HG03097 (cell line): ENCODE measurements at regions not wholly inside any gene's neighbourhood (a gene's known extent, or its start where the extent isn't known, plus 50 kb on each side); places are given as distances from the start of the nearest gene placed in this dataset.
"Not testable (repeated sequence)": the region's sequence is repeated elsewhere in the genome, so short reads cannot be mapped to it uniquely, and the experiment has no call there.

Experiments used
- ATAC-seq: cut with Tn5 transposase; IDR thresholded peaks from one replicate; pipeline ENCODE4 v1.9.1; 2021; ENCODE audit not compliant: unreplicated experiment, low FRiP score

DNA sequence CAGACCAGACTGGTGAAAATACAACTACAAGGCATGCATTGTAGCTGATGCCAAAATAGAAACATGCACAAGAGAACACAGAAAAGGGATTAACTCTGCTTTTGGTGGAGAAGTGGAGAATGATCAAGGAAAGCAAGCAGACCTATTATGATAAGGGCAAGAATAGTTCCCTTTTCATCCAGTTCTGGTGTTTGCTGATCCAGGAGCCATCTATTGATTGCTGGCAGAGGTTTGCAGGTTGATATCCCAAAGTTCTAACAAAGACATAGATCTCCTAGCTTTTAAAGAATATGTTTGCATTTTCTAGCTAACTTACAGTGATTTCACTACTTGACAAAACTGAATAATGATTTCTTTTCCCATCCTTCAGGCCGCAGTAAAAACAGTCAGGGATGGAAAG, 166.2 kb upstream of the CDKN3 start:
- no peak for ATAC-seq

DNA sequence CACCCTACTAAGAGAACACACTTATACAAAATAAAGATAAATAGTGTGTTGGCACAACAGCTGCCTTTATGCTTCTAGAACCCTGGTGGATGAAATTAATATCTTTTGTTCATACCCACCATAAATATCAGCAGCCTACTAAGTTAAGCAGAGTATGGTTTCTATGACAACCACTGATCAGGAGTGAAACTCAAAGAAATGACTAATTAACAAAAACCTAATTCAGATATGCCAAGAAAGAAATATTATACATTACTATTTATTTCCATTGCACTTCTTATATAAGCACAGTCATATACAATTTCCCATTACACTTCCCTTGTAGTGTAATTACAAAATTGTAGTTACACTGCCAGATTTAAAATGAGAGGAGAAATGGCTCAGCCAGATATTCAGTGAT, 164.1 kb upstream of the CDKN3 start:
- ATAC-seq: no peak

DNA sequence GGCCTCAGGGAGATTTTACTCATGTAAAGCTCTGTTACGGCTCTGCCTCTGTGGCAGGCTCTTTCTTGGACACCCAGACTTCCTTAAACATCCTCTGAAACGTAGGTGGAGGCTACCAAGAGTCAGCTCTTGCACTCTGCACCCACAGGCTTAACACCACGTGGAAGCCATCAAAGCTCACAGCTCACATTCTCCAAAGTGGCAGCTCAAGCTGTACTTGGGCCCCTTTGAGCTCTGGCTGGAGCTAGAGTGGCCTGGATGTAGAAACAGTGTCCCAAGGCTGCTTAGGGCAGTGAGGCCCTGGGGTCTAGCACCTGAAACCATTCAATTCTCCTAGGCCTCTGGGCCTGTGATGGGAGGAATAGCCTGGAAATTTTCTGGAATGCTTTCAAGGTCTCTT, 155.3 kb upstream of the CDKN3 start:
- no peak for ATAC-seq

DNA sequence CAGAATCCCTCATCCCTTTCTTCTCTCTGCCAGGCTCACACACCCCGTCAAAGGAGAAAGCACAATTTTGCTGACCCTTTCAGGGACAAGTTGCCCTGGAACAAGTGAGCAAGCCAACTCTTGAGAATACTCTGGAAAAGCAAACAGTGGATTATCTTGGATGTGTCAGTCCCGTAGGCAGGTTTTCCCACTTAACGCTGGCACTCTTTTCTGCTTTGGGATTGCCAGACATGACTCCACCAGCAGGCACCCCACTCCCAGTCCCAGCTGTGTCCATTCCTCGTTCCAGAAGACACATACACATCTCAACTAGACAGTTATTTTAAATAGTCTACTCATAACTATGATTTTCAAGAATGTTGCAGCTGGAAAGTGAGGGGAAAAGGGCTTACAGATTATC, 145.5 kb upstream of the CDKN3 start:
- no peak for ATAC-seq

DNA sequence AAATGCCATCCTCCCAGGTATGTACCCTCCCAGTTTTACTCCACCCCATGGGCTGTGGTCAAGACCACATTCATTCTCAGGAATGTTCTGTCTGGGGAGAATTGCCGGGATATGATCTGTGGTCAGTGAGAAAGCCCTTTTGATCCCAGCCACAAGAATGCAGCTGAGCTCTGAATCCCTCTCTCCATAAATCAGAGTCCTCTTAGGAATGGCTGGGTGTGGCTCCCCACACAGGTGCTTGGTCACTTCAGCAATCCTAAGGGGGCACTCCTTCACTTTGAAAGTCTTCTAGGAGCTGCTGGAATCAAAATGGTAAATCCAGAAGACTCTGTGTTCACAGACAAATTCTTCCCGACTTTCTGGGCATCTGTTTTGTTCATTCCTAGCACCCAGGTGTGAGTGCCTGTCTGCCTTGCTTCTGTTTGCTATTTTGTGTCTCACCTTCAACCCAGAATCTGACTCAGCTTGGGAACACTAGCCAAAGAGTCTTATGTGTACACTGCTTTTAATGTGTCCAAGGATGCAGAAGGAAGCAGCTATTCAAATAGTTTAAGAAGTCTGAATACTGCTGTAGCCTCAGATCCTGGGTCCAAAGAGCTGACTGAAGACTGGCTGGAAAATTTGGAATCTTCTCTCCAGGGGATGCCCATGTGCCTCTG, 144.6 kb upstream of the CDKN3 start:
- no peak for ATAC-seq

DNA sequence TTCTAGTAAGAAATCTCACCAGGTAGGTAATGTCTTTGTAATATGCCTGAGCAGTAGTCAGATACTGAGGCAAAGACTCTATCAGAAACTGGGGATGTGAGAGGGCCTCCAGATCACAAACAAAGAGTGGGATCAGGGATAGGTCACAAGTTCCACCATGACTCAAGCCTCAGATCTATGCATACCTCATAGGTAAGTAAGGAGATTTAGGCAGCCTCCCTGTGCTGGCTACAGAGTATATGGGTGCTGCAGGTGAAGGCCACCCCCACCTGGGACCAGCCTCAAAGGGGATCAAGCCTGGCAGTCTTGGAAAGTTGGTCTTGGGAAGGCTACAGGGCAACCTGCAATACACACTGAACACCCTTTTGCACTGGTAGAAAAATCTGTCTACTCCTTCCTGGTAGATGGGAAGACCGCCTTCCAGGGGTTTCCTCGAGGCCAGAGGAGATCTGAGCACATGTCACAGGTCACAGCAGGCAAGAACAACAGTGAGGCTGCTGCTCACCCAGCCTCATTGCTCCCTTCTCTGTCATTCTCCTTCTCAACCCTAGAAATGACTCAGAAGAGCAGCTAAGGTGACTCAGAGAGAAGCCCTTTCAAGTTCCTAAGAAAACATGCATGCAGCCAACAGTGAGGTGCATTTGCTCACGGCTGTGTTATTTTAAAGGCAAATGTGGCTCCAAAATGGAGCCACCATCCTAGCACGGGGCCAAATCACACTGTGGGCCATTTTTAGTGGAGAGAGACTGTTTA, 143.4 kb upstream of the CDKN3 start:
- ATAC-seq: no peak

DNA sequence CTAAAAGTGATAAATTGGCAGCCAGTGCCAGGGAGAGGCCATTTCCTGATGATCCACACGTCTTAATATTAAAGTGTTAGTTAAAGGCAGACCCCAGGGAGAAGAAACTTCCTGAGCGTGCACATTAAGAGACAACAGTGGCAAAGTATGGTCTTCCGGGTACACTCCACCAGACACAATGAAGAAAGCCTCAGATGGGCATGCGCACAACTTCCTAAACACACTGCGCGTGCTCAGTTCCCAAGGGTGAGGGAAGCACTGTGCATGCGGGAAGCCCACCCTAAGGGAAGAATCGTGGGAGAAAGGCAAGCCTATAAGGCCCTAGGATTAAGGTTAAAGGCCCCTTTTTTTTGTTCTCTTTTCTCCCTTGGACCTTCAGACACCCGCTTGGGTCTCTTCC, 140.7 kb upstream of the CDKN3 start:
- ATAC-seq: no peak

DNA sequence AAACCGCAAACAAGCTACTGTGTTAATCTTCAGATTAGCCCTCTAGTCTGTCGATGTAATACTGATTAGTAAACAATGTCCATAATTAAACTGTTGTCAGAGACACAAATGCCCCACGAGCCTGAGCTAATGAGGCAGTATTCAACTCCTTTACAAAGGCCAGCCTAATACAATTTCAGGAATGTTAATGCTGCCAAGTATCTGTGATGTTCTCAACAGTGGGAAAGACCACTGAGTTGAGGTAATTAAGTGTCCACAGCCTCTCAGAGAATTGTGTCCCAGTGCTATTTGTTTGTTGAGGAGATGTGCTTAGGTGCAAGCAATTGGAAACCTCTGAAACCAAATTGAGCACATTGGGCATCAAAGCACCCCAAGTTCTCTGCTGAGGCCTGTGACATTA, 139.4 kb upstream of the CDKN3 start:
- no peak for ATAC-seq

DNA sequence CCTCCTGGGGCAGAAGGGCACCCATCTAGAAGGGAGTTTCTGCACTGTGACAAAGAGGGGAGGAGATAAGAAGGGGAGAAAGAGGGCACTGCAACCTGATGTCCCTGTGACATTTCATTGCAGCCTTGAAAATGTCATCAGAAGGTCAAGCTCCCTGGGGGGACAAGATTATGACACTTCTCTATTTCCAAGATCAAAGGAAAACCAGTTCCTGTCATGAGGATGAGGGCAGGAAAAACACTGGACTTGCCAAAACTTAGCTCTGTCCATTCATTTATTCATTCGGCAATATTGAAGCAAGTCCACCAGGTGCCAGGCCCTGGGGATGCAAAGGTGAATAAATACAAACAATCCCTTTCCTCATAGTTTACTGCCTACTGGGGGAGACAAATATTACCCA, 138.4 kb upstream of the CDKN3 start:
- no peak for ATAC-seq

DNA sequence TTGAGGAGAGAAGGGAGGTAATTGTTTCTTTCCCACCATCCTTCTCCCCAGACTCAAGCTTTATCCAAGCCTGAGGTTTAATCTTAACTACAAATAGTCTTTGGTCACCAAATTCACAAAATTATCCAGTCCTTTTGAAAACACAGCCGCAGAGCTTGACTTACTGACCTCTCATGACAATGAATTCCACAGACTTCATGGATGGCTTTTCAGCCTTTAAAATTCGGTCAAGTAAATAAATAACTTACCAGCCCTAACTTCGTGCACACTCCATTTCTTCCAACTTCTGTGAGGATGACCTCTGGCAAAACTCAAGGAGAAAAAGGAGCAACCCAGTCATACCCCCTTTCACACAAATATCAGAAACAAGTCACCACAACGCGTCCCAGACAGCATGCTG, 137.0 kb upstream of the CDKN3 start:
- ATAC-seq: no peak

DNA sequence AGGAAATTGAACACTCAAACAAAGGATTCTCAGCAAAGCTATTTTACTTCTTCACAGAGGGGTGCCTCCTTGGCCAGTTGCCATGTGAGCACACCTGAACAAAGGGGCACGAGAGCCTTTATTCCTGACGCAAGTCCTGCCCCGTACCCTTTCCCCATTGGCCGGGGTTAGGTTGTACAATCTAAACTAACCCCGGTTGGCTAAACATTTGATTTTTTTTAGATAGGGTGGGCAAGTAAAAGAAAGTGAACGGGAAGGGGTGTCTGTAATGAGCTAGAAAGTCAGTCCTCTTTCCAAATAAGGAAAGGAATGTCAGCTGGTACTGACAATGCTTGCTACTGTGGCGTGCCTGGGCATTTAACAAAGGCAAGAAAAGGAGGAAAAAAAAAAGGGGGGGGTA, 135.5 kb upstream of the CDKN3 start:
- no peak for ATAC-seq

DNA sequence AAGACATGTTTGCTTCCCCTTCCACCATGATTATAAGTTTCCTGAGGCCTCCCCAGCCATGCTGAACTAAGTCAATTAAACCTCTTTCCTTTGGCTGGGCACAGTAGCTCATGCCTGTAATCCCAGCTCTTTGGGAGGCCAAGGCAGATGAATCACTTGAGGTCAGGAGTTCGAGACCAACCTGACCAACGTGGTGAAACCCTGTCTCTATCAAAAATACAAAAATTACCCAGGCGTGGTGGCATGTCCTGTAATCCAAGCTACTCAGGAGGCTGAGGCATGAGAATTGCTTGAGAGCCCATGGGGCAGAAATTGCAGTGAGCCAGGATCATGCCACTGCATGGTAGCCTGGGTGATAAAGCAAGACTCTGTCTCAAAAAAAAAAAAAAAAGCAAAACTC, 130.2 kb upstream of the CDKN3 start:
- not testable (repeated sequence) for ATAC-seq

DNA sequence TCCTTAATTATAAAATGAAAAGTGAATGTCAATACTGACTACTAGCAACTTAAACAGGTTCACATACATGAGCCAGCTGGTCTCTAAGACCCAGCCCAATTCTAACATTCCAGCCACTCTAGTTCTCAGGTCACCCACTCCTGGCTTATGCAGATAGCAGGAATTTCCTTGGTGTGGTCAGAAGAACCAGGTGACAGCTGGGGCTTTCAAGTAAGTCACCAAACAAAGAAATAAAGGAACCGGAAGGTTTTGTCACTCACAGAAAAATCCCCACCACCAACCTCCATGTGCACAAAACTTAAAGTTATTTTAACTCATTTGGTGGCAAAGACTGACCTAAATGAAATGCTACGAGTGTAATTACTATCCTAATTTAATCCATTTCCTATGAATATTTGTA, 129.6 kb upstream of the CDKN3 start:
- peak; percentile 44 for ATAC-seq

DNA sequence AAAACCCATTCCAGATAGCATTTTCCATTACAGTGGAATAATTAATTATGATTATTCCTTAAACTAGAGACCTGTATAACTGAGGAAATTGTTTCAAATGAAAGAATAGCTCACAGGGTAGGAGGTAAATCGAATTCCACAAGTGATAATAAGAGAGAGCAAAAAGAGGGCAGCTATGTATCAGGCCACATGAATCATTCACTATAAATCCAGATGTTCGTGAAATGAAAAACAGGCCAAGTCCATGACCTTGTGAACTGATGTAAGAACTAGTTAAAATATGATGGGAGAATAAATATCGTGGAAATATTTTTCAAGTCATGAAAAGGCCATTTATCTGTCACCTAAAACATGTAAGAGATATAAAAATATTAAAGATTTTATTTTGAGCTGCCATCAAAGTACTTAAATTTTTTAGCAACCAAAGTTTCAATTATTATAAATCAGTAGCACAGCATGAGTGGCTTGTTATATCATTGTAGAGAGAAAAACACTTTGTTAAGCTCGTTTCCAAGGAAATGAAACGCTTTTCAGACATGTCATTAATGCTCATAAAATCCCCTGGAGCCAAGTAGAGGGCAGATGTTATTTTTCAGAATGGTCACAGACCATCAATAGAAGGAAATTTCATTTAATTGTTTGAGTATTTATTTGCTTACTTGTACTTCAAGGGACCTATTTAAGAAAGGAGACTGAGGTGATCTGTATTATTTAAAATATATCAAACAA, 120.6 kb upstream of the CDKN3 start:
- no peak for ATAC-seq

DNA sequence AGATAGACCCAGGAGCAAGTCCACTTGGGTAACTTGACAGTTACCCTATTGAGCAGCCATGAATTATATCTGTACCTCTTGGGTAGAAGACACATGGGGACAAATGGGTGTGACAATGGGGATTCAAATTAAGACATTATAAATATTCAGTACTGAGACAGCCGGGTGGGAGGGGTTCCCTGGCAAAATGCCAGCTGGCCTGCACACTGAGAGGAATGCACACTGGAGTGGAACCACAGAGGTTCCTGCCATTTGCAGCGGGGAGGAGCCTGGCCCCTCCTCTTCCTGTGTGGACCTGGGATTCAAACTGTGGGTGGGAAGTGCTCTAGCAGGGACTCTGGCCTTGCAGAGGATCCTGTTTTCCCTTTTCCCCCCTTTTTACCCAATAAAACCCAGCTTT, 118.7 kb upstream of the CDKN3 start:
- no peak for ATAC-seq

DNA sequence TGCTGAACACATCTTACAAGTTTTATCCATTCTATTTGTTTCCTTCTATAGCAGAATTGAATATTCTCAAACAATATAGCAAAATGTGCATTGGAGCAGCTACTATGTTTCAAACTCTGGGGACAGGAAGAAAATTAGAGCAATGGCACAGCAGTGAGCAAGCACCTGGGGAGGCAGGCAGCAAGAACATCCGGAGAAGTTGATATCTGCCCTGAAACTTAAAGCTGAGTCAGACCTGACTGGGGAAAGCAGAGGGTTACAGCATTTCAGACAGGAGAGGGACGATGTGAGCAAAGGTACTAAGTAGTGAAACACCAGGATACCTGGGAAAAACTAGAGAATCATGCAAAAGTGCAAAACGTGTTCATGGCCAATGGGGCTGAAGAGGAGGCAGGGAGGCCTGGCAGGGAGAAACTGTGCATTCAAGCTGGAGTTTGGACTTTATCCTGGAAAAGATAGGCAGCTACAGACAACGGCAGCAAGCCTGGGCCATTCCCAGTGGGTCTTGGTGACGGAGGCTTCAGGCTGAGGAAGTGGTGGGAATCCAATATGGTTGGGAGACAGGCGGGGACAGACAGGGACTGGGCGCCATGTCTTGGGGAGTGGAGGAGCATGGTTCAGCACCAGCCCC, 118.0 kb upstream of the CDKN3 start:
- no peak for ATAC-seq

DNA sequence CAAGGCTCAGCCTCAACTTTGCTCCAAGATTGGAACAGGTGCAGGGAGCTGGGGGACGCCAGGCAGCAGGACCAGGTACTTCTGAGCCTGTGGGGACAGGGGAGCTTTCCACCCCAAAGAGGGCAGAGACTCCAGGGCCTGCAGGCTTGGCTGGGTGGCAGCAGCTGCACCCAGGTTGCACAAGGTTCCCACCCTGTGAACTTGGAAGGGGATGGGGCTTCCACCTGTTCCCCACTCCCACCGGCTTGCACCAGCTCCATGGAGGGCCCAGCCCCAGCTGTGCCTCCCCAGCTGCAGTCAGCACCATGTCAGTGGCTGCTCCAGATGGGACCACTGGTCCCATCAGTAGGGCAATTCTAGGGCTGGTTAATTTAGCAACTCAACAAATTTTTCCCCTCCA, 114.0 kb upstream of the CDKN3 start:
- ATAC-seq: no peak

DNA sequence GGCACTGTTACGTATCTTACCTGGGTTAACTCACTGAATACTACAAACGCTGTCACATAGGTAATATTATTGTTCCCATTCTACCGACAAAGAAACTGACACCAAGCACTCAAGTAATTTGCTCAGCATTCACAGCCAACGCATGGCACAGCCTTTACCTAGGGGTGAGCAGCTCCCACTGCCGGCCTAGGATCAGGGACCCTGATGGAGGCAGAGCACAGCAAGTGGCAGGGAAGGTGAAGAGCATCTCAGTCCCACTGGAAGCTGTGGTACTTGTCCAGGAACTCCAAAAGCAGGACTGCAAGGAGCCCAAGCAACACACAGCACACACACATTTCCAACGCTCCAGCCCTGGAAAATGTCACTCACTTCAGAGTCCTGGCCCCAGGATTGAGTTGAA, 111.8 kb upstream of the CDKN3 start:
- ATAC-seq: no peak

DNA sequence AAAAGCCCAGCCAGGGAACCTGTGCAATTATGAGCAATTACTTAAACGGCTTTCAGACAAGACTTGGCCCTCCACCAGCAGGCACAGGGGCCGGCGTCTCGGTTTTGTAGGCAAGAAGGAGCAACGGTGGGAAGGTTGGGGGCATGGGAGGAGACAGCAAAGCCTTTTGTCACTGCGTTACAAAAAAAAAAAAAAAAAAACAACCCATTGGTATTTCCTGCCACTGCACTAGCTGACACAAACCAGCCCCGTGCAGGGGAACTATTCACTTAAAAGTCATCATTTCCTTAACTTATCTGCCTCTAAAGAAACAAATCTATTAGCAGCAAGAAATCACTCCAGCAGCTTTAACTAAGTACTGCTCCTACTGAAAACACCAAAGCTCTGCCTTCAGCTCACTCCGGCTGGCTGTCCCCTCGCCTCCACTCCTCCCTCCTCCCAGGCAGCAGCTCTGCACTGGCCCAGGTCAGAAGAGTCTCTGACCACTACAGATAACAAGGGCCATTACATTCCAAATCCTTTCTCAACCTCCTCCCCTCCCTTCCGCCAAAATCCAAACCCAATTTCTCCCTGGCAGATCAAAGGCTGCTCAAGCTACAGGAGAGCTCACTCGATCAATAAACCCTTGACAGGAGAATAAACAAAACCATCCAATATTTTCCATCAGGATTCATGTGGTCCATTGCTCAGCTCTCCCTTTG, 105.2 kb upstream of the CDKN3 start:
- no peak for ATAC-seq

DNA sequence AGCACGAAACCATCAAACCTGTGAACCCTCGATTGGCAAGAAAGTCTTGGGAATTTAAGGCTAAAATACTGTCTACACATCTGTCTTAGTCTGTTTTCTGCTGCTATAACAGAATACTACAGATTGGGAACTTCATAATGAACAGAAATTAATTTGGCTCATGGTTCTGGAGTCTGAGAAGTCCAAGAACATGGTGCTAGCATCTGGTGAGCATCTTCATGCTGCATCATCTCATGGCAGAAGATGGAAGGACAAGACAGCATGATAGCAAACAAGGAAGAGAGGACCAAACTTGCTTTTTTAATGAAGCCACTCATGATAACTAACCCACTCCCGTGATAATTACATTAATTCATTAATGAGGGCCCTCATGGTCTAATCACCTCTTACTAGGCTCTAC, 102.0 kb upstream of the CDKN3 start:
- ATAC-seq: no peak
